OCI-LY1 (cell line): ENCODE measurements at regions not wholly inside any gene's neighbourhood (a gene's known extent, or its start where the extent isn't known, plus 50 kb on each side); places are given as distances from the start of the nearest gene placed in this dataset.

Experiments used
- H2AFZ ChIP-seq: fragments of 200-600 bp; sonication (generic), shearing (Covaris generic); 2 replicates; pipeline ENCODE4 v1.6.0; 2014; ENCODE audit warnings: antibody characterized with exemption, mild to moderate bottlenecking, low read length
- H3F3A ChIP-seq: fragments of 200-600 bp; sonication (generic), shearing (Covaris generic); 2 replicates; pipeline ENCODE4 v1.6.0; 2014; ENCODE audit warnings: mild to moderate bottlenecking, antibody characterized with exemption, low read length, moderate library complexity; ENCODE audit not compliant: insufficient read depth
- H3K27ac ChIP-seq: fragments of 200-600 bp; sonication (generic); 2 replicates; pipeline ENCODE4 v1.5.1; 2014; ENCODE audit warnings: low read length, mixed run types, mild to moderate bottlenecking, low read depth; ENCODE audit not compliant: poor library complexity, severe bottlenecking
- H3K27me3 ChIP-seq: fragments of 200-600 bp; sonication (generic); 2 replicates; pipeline ENCODE4 v1.6.0; 2014; ENCODE audit warnings: antibody characterized with exemption, mild to moderate bottlenecking, low read length, moderate library complexity; ENCODE audit not compliant: insufficient read depth
- H3K36me3 ChIP-seq: fragments of 200-600 bp; sonication (generic); 2 replicates; pipeline ENCODE4 v1.6.1; 2014; ENCODE audit warnings: mild to moderate bottlenecking, antibody characterized with exemption, low read length, moderate library complexity, mixed read lengths; ENCODE audit not compliant: insufficient read depth
- H3K4me1 ChIP-seq: fragments of 200-600 bp; sonication (generic); 2 replicates; pipeline ENCODE4 v1.5.1; 2014; ENCODE audit warnings: mild to moderate bottlenecking, low read length, moderate library complexity; ENCODE audit not compliant: insufficient read depth, severe bottlenecking
- H3K4me2 ChIP-seq: fragments of 200-600 bp; sonication (generic), shearing (Covaris generic); 2 replicates; pipeline ENCODE4 v1.6.1; 2014; ENCODE audit warnings: low read length
- H3K4me3 ChIP-seq: fragments of 200-600 bp; sonication (generic); 2 replicates; pipeline ENCODE4 v1.5.1; 2014; ENCODE audit warnings: low read length, low read depth, mild to moderate bottlenecking, mixed read lengths; ENCODE audit not compliant: poor library complexity, severe bottlenecking
- H3K79me2 ChIP-seq: fragments of 200-600 bp; shearing (Covaris generic); 2 replicates; pipeline ENCODE4 v1.6.1; 2016; ENCODE audit warnings: mixed run types, low read length, mixed read lengths; ENCODE audit not compliant: insufficient read depth
- H3K9ac ChIP-seq: fragments of 200-600 bp; sonication (generic), shearing (Covaris generic); 2 replicates; pipeline ENCODE4 v1.6.1; 2014; ENCODE audit warnings: mild to moderate bottlenecking, low read length, mixed read lengths
- H3K9me2 ChIP-seq: fragments of 200-600 bp; sonication (generic), shearing (Covaris generic); 2 replicates; pipeline ENCODE4 v1.6.1; 2014; ENCODE audit warnings: low read depth, mild to moderate bottlenecking, low read length, mixed read lengths
- H3K9me3 ChIP-seq: fragments of 200-600 bp; shearing (Covaris generic); 2 replicates; pipeline ENCODE4 v1.6.1; 2014; ENCODE audit warnings: low read length, mixed read lengths
- H4K20me1 ChIP-seq: fragments of 200-600 bp; sonication (generic), shearing (Covaris generic); 2 replicates; pipeline ENCODE4 v1.6.0; 2016; ENCODE audit warnings: mild to moderate bottlenecking, low read length; ENCODE audit not compliant: insufficient read depth
- EZH2 ChIP-seq: fragments of 200-600 bp; sonication (generic), shearing (Covaris generic); IDR thresholded peaks from 2 replicates; pipeline ENCODE4 v1.8.0; 2017; ENCODE audit warnings: borderline replicate concordance, mixed run types, mild to moderate bottlenecking, antibody characterized with exemption, low read length, moderate library complexity, mixed read lengths
- TF ChIP-seq, protein P1 (sequence below): fragments of 200-600 bp; sonication (generic), shearing (Covaris generic); IDR thresholded peaks from 2 replicates; pipeline ENCODE4 v1.5.1; 2017; ENCODE audit warnings: mild to moderate bottlenecking, antibody characterized with exemption, low read length, moderate library complexity, mixed read lengths

DNA sequence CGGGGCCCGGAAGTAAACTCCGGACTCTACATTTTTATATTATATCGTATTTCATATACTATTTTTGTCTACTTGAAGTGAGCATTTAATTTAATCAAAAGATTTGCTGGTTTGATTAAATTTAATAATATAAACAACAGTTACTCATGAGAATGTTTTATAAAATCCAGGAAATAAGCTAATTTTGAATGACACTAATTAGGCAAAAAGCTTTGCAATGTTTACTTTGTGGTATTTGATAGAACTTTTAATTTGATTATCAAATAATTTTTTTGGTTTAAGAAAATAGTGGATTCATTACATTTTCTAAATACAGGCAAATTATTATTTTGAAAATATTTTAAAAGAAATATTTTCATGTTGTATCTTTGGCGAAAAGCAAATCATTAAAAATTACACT is 900.4 kb upstream of the CDH2 start:
- Histone ChIP-seq H3K9me3 (no peaks in the 10 kb centered on the region), H3K36me3 (no peaks in the 10 kb centered on the region), H3K27me3 (no peaks in the 10 kb centered on the region), H3K79me2 (no peaks in the 10 kb centered on the region), H2AFZ (no peak overlapping the region), H3F3A (no peaks in the 10 kb centered on the region), H3K9me2 (no peaks in the 10 kb centered on the region), H3K4me3 (no peak overlapping the region), H3K27ac (no peak overlapping the region), H3K9ac (no peak overlapping the region), H4K20me1 (no peaks in the 10 kb centered on the region), H3K4me2 (no peak overlapping the region), H3K4me1 (no peaks in the 10 kb centered on the region)
- TF ChIP-seq, protein P1, sequence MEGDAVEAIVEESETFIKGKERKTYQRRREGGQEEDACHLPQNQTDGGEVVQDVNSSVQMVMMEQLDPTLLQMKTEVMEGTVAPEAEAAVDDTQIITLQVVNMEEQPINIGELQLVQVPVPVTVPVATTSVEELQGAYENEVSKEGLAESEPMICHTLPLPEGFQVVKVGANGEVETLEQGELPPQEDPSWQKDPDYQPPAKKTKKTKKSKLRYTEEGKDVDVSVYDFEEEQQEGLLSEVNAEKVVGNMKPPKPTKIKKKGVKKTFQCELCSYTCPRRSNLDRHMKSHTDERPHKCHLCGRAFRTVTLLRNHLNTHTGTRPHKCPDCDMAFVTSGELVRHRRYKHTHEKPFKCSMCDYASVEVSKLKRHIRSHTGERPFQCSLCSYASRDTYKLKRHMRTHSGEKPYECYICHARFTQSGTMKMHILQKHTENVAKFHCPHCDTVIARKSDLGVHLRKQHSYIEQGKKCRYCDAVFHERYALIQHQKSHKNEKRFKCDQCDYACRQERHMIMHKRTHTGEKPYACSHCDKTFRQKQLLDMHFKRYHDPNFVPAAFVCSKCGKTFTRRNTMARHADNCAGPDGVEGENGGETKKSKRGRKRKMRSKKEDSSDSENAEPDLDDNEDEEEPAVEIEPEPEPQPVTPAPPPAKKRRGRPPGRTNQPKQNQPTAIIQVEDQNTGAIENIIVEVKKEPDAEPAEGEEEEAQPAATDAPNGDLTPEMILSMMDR, result no peak
- no peak for TF ChIP-seq EZH2

DNA sequence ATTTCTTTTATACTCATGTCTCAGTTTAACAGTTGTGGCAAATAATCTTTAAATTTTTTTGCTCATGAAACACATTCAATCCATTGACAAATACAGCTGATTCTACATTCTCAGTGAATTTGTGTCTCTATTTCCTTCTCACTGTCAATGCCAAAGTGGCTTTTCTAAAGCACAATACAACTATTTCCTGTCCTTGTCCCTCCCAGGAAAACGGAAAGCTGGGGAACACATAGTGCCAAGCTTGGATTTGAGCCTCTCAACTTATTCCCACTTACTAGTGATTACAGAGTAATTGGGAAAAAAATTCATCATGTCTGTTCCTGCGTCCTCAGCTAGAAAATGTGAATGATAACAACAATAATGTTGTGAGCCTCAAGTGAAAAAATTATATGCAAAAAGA is 899.7 kb upstream of the CDH2 start:
- H3F3A ChIP-seq, result no peaks in the 10 kb centered on the region
- no peaks in the 10 kb centered on the region for H3K9me2 ChIP-seq
- H3K4me1 ChIP-seq, result no peaks in the 10 kb centered on the region
- H3K9me3 ChIP-seq, result no peaks in the 10 kb centered on the region
- no peaks in the 10 kb centered on the region for H3K36me3 ChIP-seq
- no peak overlapping the region for H2AFZ ChIP-seq
- H3K27me3 ChIP-seq, result no peaks in the 10 kb centered on the region
- no peak overlapping the region for H3K4me3 ChIP-seq
- H3K79me2 ChIP-seq, result no peaks in the 10 kb centered on the region
- no peak overlapping the region for H3K9ac ChIP-seq
- TF ChIP-seq EZH2, result no peak
- TF ChIP-seq, protein P1, result no peak
- no peaks in the 10 kb centered on the region for H4K20me1 ChIP-seq
- H3K27ac ChIP-seq, result no peak overlapping the region
- H3K4me2 ChIP-seq, result no peak overlapping the region

DNA sequence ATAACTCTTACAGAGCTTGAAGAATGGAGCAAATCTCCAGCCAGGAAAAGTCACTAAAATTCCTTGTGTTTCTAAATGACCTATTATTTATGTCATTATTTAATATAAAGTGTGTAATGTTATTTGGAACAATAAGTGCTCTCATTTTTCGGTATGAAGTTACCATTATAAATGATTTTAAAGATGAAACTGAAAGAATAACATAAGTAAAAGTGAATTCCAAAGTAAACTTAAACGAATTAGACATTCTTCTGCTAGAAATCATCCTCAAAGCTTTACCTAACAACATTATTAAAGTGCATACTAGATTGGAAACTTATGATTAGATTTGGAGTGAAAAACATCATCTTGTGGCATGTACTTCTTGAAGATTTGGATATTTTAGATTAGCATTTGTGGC is 897.2 kb upstream of the CDH2 start:
- no peaks in the 10 kb centered on the region for H4K20me1 ChIP-seq

More for the DNA sequence above, 897.2 kb upstream of the CDH2 start:
- no peaks in the 10 kb centered on the region for H3F3A ChIP-seq
- no peak overlapping the region for H3K4me2 ChIP-seq
- no peak overlapping the region for H3K27ac ChIP-seq
- H3K79me2 ChIP-seq, result no peaks in the 10 kb centered on the region
- H3K4me1 ChIP-seq, result no peaks in the 10 kb centered on the region
- no peaks in the 10 kb centered on the region for H3K36me3 ChIP-seq
- H3K27me3 ChIP-seq, result no peaks in the 10 kb centered on the region
- TF ChIP-seq, protein P1, result no peak
- no peak for TF ChIP-seq EZH2
- no peaks in the 10 kb centered on the region for H3K9me3 ChIP-seq
- no peak overlapping the region for H3K9ac ChIP-seq
- no peak overlapping the region for H3K4me3 ChIP-seq
- H2AFZ ChIP-seq, result no peak overlapping the region
- no peaks in the 10 kb centered on the region for H3K9me2 ChIP-seq
